T-helper 17 cell (primary cell): ENCODE measurements at regions not wholly inside any gene's neighbourhood (a gene's known extent, or its start where the extent isn't known, plus 50 kb on each side); places are given as distances from the start of the nearest gene placed in this dataset.

Experiments
- ATAC-seq: fragments of 150-1000 bp; cut with Tn5 transposase; 2 replicates; pipeline ENCODE4 v1.10.0; 2021; ENCODE audit warnings: mild to moderate bottlenecking, moderate library complexity
- DNase-seq, 3 donors: peaks; one replicate each; pipeline versions ENCODE4 v3.0.0 to v3.0.0-alpha.2; 2020 to 2021
- H3K9me3 ChIP-seq: one replicate; pipeline ENCODE4 v1.7.0; 2013; ENCODE audit warnings: low read length, mild to moderate bottlenecking; ENCODE audit not compliant: control insufficient read depth, poor library complexity, severe bottlenecking
- H3K27ac Mint-ChIP-seq: one replicate; pipeline ENCODE4 v1.8.0; 2022; ENCODE audit warnings: mild to moderate bottlenecking, moderate library complexity, mixed read lengths
- H3K27me3 Mint-ChIP-seq: one replicate; pipeline ENCODE4 v1.8.0; 2022; ENCODE audit warnings: mixed read lengths
- H3K36me3 Mint-ChIP-seq: one replicate; pipeline ENCODE4 v1.8.0; 2022; ENCODE audit warnings: low read depth, mixed read lengths
- H3K4me1 Mint-ChIP-seq: one replicate; pipeline ENCODE4 v1.8.0; 2022; ENCODE audit warnings: mild to moderate bottlenecking, mixed read lengths
- H3K4me3 Mint-ChIP-seq: one replicate; pipeline ENCODE4 v1.8.0; 2022; ENCODE audit warnings: mild to moderate bottlenecking, moderate library complexity, mixed read lengths

GRCh38 chr6:132868057-132868456 is 53.7 kb downstream of the RPS12 start:
- ATAC-seq (no peak), DNase-seq (no peak)
- no peaks in the 10 kb centered on the region for H3K27me3 Mint-ChIP-seq
- no peaks in the 10 kb centered on the region for H3K4me1 Mint-ChIP-seq
- H3K4me3 Mint-ChIP-seq = no peak overlapping the region
- no peaks in the 10 kb centered on the region for H3K9me3 ChIP-seq
- no peak overlapping the region for H3K27ac Mint-ChIP-seq
- no peaks in the 10 kb centered on the region for H3K36me3 Mint-ChIP-seq

GRCh38 chr6:132872923-132873322 is 58.6 kb downstream of the RPS12 start:
- Mint-ChIP-seq H3K27ac (no peak overlapping the region), H3K36me3 (no peaks in the 10 kb centered on the region)

GRCh38 chr6:132877003-132877402 is 62.6 kb downstream of the RPS12 start:
- no peaks in the 10 kb centered on the region for H3K9me3 ChIP-seq
- Mint-ChIP-seq H3K4me1 (no peaks in the 10 kb centered on the region), H3K27ac (no peak overlapping the region), H3K4me3 (no peak overlapping the region), H3K36me3 (no peaks in the 10 kb centered on the region), H3K27me3 (no peaks in the 10 kb centered on the region)
- ATAC-seq = no peak
- DNase-seq = no peak

More at GRCh38 chr6:132872923-132873322, 58.6 kb downstream of the RPS12 start:
- H3K9me3 ChIP-seq = no peaks in the 10 kb centered on the region
- DNase-seq (no peak), ATAC-seq (no peak)
- Mint-ChIP-seq H3K4me3 (no peak overlapping the region), H3K4me1 (no peaks in the 10 kb centered on the region), H3K27me3 (no peaks in the 10 kb centered on the region)

- Mint-ChIP-seq H3K4me1 (peaks cover 2% of the 10 kb centered on the region), H3K27me3 (peaks cover 6% of the 10 kb centered on the region), H3K36me3 (no peaks in the 10 kb centered on the region), H3K27ac (no peak overlapping the region), H3K4me3 (no peak overlapping the region)
- DNase-seq = no peak
- no peaks in the 10 kb centered on the region for H3K9me3 ChIP-seq
- no peak for ATAC-seq
Observed at GRCh38 chr6:132887204-132887603, 72.8 kb downstream of the RPS12 start.

GRCh38 chr6:132888701-132889100 is 74.3 kb downstream of the RPS12 start:
- Mint-ChIP-seq H3K4me1 (peaks cover 2% of the 10 kb centered on the region), H3K4me3 (no peak overlapping the region), H3K27me3 (peaks cover 6% of the 10 kb centered on the region), H3K36me3 (no peaks in the 10 kb centered on the region), H3K27ac (no peak overlapping the region)
- no peaks in the 10 kb centered on the region for H3K9me3 ChIP-seq
- ATAC-seq (no peak), DNase-seq (no peak)

- no peak overlapping the region for H3K4me3 Mint-ChIP-seq
- peaks cover 12% of the 10 kb centered on the region for H3K27me3 Mint-ChIP-seq
- no peaks in the 10 kb centered on the region for H3K36me3 Mint-ChIP-seq
- H3K4me1 Mint-ChIP-seq = peaks cover 2% of the 10 kb centered on the region
- DNase-seq (no peak), ATAC-seq (no peak)
- H3K9me3 ChIP-seq = no peaks in the 10 kb centered on the region
- H3K27ac Mint-ChIP-seq = no peak overlapping the region
Observed at GRCh38 chr6:132892929-132893771, 78.8 kb downstream of the RPS12 start.

- DNase-seq = no peak
- Mint-ChIP-seq H3K27ac (no peak overlapping the region), H3K36me3 (no peaks in the 10 kb centered on the region), H3K4me3 (no peak overlapping the region), H3K4me1 (peaks cover 2% of the 10 kb centered on the region), H3K27me3 (peaks cover 14% of the 10 kb centered on the region)
- ATAC-seq = no peak
- H3K9me3 ChIP-seq = no peaks in the 10 kb centered on the region
Observed at GRCh38 chr6:132893772-132894490, 79.6 kb downstream of the RPS12 start.

GRCh38 chr6:132898376-132898775 is 84.0 kb downstream of the RPS12 start:
- H3K4me3 Mint-ChIP-seq = no peak overlapping the region
- DNase-seq (no peak), ATAC-seq (no peak)
- no peaks in the 10 kb centered on the region for H3K4me1 Mint-ChIP-seq
- H3K36me3 Mint-ChIP-seq = no peaks in the 10 kb centered on the region
- no peaks in the 10 kb centered on the region for H3K9me3 ChIP-seq
- peaks cover 19% of the 10 kb centered on the region for H3K27me3 Mint-ChIP-seq
- H3K27ac Mint-ChIP-seq = no peak overlapping the region

- H3K9me3 ChIP-seq = no peaks in the 10 kb centered on the region
- peaks cover 23% of the 10 kb centered on the region for H3K27me3 Mint-ChIP-seq
- no peak for ATAC-seq
- H3K36me3 Mint-ChIP-seq = no peaks in the 10 kb centered on the region
- no peak overlapping the region for H3K4me3 Mint-ChIP-seq
- DNase-seq = no peak
- H3K4me1 Mint-ChIP-seq = no peaks in the 10 kb centered on the region
- H3K27ac Mint-ChIP-seq = no peak overlapping the region
Observed at GRCh38 chr6:132900849-132901248, 86.5 kb downstream of the RPS12 start.

GRCh38 chr6:132902901-132903300 is 88.5 kb downstream of the RPS12 start:
- no peaks in the 10 kb centered on the region for H3K9me3 ChIP-seq
- Mint-ChIP-seq H3K36me3 (no peaks in the 10 kb centered on the region), H3K27me3 (peaks cover 13% of the 10 kb centered on the region), H3K4me1 (no peaks in the 10 kb centered on the region), H3K4me3 (no peak overlapping the region), H3K27ac (no peak overlapping the region)
- no peak for DNase-seq
- ATAC-seq = no peak

GRCh38 chr6:132907231-132907630 is 92.9 kb downstream of the RPS12 start:
- Mint-ChIP-seq H3K27me3 (peaks cover 14% of the 10 kb centered on the region), H3K4me3 (no peak overlapping the region), H3K4me1 (no peaks in the 10 kb centered on the region), H3K36me3 (no peaks in the 10 kb centered on the region), H3K27ac (no peak overlapping the region)
- DNase-seq (no peak), ATAC-seq (no peak)
- H3K9me3 ChIP-seq = no peaks in the 10 kb centered on the region

GRCh38 chr6:132907914-132908313 is 93.5 kb downstream of the RPS12 start:
- Mint-ChIP-seq H3K4me1 (no peaks in the 10 kb centered on the region), H3K36me3 (no peaks in the 10 kb centered on the region), H3K4me3 (no peak overlapping the region), H3K27me3 (peaks cover 12% of the 10 kb centered on the region), H3K27ac (no peak overlapping the region)
- no peaks in the 10 kb centered on the region for H3K9me3 ChIP-seq
- ATAC-seq (no peak), DNase-seq (no peak)

GRCh38 chr6:132909742-132910141 is 95.4 kb downstream of the RPS12 start:
- ATAC-seq (no peak), DNase-seq (no peak)
- Mint-ChIP-seq H3K4me3 (no peak overlapping the region), H3K27ac (no peak overlapping the region), H3K36me3 (no peaks in the 10 kb centered on the region), H3K27me3 (peaks cover 15% of the 10 kb centered on the region), H3K4me1 (no peaks in the 10 kb centered on the region)
- no peaks in the 10 kb centered on the region for H3K9me3 ChIP-seq

- no peak overlapping the region for H3K4me3 Mint-ChIP-seq
- ATAC-seq = no peak
- H3K36me3 Mint-ChIP-seq = no peaks in the 10 kb centered on the region
- H3K27me3 Mint-ChIP-seq = peaks cover 11% of the 10 kb centered on the region
- no peaks in the 10 kb centered on the region for H3K4me1 Mint-ChIP-seq
- H3K9me3 ChIP-seq = no peaks in the 10 kb centered on the region
- H3K27ac Mint-ChIP-seq = no peak overlapping the region
- DNase-seq = no peak
Observed at GRCh38 chr6:132910759-132911158, 96.4 kb downstream of the RPS12 start.
